SW 1271 (cell line): ENCODE measurements at regions not wholly inside any gene's neighbourhood (a gene's known extent, or its start where the extent isn't known, plus 50 kb on each side); places are given as distances from the start of the nearest gene placed in this dataset.
A peak's percentile ranks its signal among the peaks of the same experiment; 100 is the strongest.

Source experiments
- DNase-seq, 2 experiments: peaks; one replicate each; lab custom pipeline; 2025; lab: John Stamatoyannopoulos, UW

DNA sequence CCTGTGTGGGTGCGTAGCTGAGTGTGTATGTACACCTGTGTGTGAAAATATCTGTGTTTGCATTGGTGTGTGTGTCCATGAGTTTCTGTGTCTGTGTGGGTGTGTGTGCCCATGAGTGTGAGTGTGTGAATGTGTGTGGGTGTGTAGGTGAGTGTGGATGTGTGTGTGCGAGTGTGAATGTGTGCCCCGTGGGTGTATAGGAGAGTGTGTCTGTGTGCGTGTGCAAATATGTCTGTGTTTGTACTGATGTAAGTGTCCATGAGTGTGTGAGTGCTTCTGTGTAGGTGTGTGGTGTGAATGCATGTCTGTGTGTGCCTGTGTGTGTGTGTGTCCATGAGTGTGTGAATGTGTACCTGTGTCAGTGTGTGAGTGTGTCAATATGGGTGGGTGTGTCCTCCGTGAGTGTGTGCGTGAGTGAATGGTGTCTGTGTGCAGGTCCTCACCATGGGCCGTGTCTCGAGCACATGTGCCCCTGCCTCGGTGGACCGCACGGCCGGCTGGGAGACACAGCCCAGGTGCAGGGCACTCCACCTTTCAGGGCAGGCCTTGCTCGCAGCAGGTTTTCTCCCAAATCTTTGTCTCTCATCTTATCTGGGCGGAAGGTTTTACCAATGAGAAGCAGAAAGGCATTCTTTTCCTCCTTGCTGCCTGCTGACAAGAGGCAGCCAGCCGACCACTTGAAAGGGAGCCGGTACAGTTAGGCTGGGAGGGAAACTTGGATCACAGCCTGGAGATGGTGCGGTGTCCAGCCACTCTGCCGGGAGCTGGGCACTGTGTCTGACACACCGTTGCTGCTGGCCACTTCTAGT lies 107.1 kb upstream of the FAM20C start:
- no peak for DNase-seq

- DNase-seq = no peak
Observed at GRCh38 chr7:85883-86515, 106.4 kb upstream of the FAM20C start.

DNA sequence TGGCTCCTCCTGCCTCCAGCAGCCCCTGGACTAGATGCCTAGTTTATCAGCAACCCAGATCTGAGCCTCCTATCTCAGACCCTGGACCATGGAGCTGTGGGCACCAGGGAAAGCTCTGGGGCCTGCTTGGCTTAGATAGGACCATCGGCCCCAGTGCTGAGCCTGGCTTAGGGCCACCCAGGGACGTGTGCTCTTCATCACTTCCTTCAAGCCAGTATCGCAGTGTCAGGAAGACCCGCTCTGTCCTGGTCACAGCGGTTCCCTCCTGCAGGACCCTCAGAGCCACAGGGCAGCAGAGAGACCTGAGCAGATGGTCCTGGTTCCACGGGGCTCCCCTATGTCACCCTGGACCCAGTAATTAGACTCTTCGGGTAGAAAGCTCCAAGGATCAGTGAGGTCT lies 105.7 kb upstream of the FAM20C start:
- DNase-seq = no peak

DNA sequence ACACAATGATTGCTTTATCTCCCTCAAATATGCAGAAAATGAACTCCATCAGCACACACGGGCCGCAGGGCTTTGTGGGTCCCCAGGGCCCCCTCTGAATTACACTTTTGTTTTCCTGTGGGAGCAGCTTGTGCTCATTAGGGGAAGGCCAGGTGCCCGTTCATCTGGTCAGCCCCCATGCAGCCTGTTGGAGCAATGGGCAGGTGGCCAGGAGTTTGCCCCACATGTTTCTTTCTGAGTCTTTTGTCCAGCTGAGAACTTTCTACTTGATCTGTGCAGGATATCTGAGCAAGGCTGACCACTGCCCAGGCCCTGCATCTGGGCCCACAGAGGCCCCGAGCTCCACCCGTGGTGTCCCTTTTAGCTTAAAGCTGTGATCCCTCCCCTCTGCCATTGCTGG lies 105.3 kb upstream of the FAM20C start:
- no peak for DNase-seq

GRCh38 chr7:87671-88070 lies 104.7 kb upstream of the FAM20C start:
- no peak for DNase-seq

DNA sequence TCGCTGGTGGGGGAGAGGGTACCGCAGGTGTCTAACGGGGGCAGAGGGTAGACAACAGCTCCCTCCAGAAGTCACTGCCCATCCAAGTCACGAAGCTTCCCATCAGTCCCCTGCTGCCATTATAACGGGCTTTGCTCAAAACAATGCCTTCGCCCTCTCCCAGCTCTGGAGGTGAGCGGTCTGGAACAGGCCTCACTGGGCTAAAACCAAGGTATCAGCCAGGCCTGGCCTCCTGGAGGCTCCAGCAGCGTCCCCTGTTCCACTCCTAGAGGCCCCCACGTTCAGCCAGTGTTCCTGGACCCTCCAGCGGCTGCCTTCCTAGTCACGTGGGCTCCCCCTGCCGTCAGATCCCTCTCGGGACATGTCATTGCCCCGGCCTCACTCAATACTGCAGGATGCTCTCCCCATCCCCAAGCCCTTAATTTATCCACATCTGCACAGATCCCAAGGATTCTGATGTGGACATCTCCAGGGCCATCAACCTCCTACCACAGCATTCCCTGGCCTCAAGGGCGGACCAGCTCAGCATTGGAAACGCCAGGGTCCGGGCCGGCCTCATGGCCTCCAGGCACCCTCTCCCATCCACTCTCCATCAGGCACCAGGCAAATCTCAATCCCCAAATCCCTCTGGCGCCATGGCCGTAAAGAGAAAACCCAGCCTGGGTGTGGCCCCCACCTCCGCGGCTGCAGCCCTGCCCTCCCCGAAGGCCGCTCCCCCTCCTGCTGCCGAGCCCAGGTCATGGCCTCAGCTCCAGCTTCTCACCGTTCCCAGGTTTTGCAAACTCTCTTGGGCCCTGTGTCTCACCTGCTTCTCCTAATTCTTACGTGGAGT lies 104.1 kb upstream of the FAM20C start:
- no peak for DNase-seq

DNA sequence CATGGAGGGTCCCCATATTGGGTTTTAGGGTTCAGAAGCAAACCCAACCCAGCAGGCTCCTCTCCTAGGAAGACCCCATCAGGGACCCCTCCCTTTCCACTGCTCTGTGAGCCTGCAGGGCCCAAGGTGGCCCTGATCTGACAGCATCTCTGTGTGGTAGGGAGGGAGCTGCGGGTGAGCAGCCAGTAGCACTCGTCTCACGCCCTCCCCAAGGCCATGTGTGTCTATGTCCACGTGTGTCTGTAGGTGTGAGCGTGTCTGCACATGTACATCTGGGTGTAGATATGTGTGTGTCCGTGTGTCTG lies 103.5 kb upstream of the FAM20C start:
- no peak for DNase-seq

GRCh38 chr7:89232-90019 lies 102.9 kb upstream of the FAM20C start:
- DNase-seq = peak; percentile 34 to 74

GRCh38 chr7:90111-91063 lies 102.0 kb upstream of the FAM20C start:
- peak in 1 of 2 experiments; percentile 23 for DNase-seq

DNA sequence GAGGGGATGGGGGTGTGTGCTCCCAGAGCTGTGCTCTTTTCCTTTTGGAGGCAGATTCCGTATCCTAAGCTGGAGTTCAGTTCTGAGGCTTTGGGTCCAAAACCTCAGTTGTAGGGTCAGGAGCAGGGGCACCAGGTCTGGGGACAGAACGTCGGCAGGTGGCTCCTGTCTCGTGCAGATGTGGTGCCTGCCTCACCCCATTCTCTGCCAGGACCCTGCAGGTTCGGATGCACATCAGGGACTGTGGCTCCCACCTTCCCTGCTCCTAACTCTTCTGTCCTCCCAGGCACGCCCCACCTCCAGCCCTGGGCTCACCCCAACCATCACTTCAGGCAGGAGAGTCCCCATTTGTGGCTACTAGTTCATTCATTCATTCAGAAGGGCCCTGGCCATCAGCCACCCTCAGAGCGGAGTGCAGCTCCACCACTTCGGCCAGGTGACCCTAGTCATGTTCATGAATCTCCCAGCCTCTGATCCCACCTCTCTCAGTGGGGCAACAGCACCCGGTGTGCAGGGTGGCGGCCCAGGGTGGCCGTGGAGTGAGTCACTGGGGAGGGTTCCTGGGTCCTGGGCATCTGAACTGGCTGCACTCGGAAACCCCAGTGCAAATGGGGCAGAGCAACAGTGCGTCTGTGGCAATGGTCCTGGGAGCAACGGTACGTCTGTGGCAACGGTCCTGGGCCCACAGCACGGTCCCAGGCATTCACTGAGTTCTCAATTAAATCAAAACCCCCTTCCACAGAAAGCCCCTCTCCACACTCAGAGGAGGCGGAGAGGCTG lies 100.8 kb upstream of the FAM20C start:
- DNase-seq = no peak

DNA sequence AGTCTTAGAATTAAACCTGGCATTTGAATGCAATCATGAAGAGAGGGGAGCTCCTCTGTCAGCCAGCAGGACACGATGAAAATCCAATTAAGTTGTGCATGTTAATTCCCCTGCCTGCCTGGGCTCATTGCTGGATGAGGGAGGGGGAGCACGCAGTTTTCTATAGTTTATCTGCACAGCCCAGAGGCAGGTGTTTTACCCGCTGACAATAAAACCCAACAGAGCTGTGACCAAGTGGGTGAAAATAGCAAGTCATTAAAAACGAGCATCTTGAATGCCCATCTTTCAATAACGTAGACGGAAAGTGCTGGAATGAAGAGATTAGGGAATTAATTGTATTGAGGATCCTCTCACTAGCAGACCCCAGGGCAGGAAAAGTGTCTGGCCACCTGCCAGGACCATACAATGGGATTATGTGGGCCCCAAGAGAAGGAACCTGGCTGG lies 100.1 kb upstream of the FAM20C start:
- DNase-seq = no peak

- no peak for DNase-seq
Observed at GRCh38 chr7:92888-93672, 99.3 kb upstream of the FAM20C start.

DNA sequence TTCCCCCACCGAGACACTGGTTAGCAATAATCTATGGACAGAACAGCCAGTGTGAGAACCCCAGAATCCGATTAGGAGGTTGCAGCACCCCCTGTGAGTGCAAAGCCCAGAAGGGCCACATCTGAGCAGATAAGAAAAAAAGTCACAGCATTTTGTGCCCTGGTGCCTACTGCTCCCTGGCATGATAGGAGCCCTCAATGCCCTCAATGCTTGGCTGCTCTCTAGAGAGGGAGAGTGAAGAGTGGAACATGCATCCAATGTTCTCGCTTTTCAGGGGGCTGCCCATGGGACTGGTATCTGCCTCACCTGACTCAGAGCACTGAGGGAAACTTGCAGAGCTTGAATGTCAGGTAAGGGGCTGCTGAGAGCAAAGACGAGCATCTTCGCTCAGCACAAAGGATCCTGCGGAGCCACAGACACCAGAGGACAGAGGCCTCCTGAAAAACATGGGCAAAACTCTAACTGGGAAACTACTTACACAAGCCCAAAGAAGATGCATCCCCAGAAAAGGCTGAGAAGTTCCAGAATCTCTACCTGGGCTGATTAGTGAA lies 98.0 kb upstream of the FAM20C start:
- no peak for DNase-seq

- DNase-seq = no peak
Observed at GRCh38 chr7:95180-95862, 97.0 kb upstream of the FAM20C start.

DNA sequence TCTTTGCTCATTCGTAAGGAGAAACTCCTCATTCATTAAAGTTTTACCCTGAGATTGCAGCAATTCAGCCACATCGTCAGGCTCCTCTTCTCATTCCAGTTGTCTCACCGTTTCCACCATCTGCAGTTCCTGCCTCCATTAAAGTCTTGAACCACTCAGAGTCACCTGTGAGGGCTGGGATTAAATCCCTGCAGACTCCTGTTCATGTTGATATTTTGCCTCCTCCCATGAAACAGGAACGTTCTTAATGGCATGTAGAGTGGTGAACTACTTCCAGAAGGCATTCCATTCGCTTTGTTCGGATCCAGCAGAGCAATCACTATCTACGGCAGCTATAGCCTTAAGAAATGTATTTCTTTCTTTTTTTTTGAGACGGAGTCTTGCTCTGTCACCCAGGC lies 96.5 kb upstream of the FAM20C start:
- no peak for DNase-seq

- no peak for DNase-seq
Observed at GRCh38 chr7:96861-97260, 95.5 kb upstream of the FAM20C start.

DNA sequence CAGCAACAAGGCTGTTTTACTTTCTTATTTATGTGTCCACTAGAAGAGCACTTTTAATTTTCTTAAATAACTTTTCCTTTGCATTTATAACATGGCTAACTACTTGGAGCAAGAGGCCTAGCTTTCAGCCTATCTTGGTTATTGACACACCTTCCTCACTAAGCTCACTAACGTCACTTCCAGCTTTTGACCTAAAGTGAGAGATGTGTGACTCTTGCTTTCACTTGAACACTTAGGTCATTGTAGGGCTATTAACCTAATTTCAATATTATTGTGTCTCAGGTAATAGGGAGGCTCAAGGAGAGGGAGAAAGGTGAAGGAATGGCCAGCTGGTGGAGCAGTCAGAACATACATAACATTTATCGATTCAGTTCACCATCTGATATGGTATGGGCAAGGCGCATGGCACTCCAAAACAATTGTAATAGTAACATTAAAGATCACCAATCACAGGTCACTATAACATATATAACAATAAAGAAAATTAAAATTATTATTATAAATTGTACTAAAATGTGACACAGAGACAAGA lies 95.0 kb upstream of the FAM20C start:
- DNase-seq = no peak
